GM18870 (cell line): ENCODE measurements at regions not wholly inside any gene's neighbourhood (a gene's known extent, or its start where the extent isn't known, plus 50 kb on each side); places are given as distances from the start of the nearest gene placed in this dataset.

ENCODE experiments used
- ATAC-seq: cut with Tn5 transposase; IDR thresholded peaks from one replicate; pipeline ENCODE4 v1.9.1; 2021; ENCODE audit warnings: moderate library complexity; ENCODE audit not compliant: unreplicated experiment

- no peak for ATAC-seq
These were observed 53.4 kb upstream of the DLK1 start for GRCh38 chr14:100673085-100673806.

GRCh38 chr14:100673807-100674154 lies 52.9 kb upstream of the DLK1 start:
- no peak for ATAC-seq

- no peak for ATAC-seq
These were observed 52.3 kb upstream of the DLK1 start for GRCh38 chr14:100674428-100674827.

GRCh38 chr14:100674897-100675619 lies 51.6 kb upstream of the DLK1 start:
- no peak for ATAC-seq

GRCh38 chr14:100675699-100676684 lies 50.7 kb upstream of the DLK1 start:
- ATAC-seq, result no peak
